ENCODE measurements at regions not wholly inside any gene's neighbourhood (a gene's known extent, or its start where the extent isn't known, plus 50 kb on each side); places are given as distances from the start of the nearest gene placed in this dataset.

GRCh38 chr12:38056701-38057689 lies 259.6 kb upstream of the ALG10B start:
- 78 to 96% methylated on average over 10 to 20 of the region's 25 CpGs for WGBS, 2 donors (ENCODE audit: low coverage in 1 of 2)
- ATAC-seq = no peak
- H3K4me3 ChIP-seq = no peak overlapping the region
- no peaks in the 10 kb centered on the region for H3K36me3 ChIP-seq
- TF ChIP-seq, protein P1, sequence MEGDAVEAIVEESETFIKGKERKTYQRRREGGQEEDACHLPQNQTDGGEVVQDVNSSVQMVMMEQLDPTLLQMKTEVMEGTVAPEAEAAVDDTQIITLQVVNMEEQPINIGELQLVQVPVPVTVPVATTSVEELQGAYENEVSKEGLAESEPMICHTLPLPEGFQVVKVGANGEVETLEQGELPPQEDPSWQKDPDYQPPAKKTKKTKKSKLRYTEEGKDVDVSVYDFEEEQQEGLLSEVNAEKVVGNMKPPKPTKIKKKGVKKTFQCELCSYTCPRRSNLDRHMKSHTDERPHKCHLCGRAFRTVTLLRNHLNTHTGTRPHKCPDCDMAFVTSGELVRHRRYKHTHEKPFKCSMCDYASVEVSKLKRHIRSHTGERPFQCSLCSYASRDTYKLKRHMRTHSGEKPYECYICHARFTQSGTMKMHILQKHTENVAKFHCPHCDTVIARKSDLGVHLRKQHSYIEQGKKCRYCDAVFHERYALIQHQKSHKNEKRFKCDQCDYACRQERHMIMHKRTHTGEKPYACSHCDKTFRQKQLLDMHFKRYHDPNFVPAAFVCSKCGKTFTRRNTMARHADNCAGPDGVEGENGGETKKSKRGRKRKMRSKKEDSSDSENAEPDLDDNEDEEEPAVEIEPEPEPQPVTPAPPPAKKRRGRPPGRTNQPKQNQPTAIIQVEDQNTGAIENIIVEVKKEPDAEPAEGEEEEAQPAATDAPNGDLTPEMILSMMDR (IDR thresholded peaks at IDR 0.05) = no peak
- TF ChIP-seq EP300 (IDR thresholded peaks at IDR 0.05) = no peak
- TF ChIP-seq POLR2AphosphoS5 (IDR thresholded peaks at IDR 0.05) = no peak
- no peak for TF ChIP-seq POLR2A (IDR thresholded peaks at IDR 0.05)
- H3K4me1 ChIP-seq = no peaks in the 10 kb centered on the region
- peaks cover 0 to 45% (median 0%) of the 10 kb centered on the region in 3 donors for H3K9me3 ChIP-seq
- no peak overlapping the region for H3K27ac ChIP-seq
- H3K27me3 ChIP-seq = no peaks in the 10 kb centered on the region

DNA sequence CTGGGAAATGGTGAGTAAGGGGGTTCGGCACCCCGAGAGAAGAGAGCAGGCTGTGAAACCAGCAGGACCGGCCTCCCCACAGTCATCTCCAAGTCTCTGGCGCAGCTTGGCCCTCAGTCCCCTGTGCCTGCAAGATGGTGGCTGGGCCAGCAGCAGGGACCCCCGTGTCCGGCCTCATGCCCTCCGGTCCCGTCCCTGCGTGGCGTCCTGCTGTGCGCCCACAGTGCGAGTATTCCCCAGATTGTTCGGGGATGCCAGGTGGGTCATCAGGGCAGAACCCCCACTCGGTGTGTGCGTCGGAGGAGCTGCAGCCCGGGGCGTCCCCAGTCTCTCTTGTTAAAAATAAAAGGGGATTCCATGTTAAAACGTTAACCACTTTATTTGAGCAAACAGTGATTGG lies 216.9 kb upstream of the ALG10B start:
- TF ChIP-seq POLR2AphosphoS5 (IDR thresholded peaks at IDR 0.05) (no peak), POLR2A (IDR thresholded peaks at IDR 0.05) (no peak), EP300 (IDR thresholded peaks at IDR 0.05) (no peak)
- TF ChIP-seq, protein P1 (IDR thresholded peaks at IDR 0.05) = no peak
- ATAC-seq = no peak
- Histone ChIP-seq H3K27me3 (no peaks in the 10 kb centered on the region), H3K27ac (no peak overlapping the region), H3K9me3 (peaks cover 0 to 22% (median 0%) of the 10 kb centered on the region in 3 donors), H3K36me3 (no peaks in the 10 kb centered on the region), H3K4me3 (no peak overlapping the region), H3K4me1 (no peaks in the 10 kb centered on the region)
- WGBS, 2 donors (ENCODE audit: low coverage in 1 of 2) = 100% methylated on average over 3 of the region's 19 CpGs; no CpG with 5 or more reads in 1 of the 2 donors

GRCh38 chr12:38101753-38102152 lies 214.8 kb upstream of the ALG10B start:
- Histone ChIP-seq H3K9me3 (peaks cover 0 to 22% (median 0%) of the 10 kb centered on the region in 3 donors), H3K36me3 (no peaks in the 10 kb centered on the region), H3K27me3 (no peaks in the 10 kb centered on the region), H3K4me3 (no peak overlapping the region), H3K4me1 (no peaks in the 10 kb centered on the region), H3K27ac (no peak overlapping the region)
- ATAC-seq = no peak
- WGBS, 2 donors (ENCODE audit: low coverage in 1 of 2) = 17 to 29% methylated on average over 2 of the region's 3 CpGs
- no peak for TF ChIP-seq EP300 (IDR thresholded peaks at IDR 0.05)
- TF ChIP-seq POLR2A (IDR thresholded peaks at IDR 0.05) = no peak
- TF ChIP-seq, protein P1 (IDR thresholded peaks at IDR 0.05) = no peak
- TF ChIP-seq POLR2AphosphoS5 (IDR thresholded peaks at IDR 0.05) = no peak

DNA sequence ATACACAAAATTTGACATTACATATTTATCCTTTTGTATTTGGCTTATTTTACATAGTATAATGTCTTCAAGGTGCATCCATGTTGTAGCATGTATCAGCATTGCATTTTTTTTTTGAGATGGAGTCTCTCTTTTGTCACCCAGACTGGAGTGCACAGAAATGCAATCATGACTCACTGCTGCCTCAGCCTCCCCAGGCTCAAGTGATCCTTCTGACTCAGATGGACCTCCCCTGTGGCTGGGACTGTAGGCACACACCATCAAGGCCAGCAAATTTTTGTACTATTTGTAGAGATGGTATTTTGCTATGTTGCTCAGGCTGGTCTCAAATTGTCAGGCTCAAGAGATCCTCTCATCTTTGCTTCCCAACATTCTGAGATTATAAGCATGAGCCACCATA lies 214.4 kb upstream of the ALG10B start:
- H3K36me3 ChIP-seq = no peaks in the 10 kb centered on the region
- H3K4me3 ChIP-seq = no peak overlapping the region
- ATAC-seq = no peak
- no peak overlapping the region for H3K27ac ChIP-seq
- H3K4me1 ChIP-seq = no peaks in the 10 kb centered on the region
- TF ChIP-seq POLR2A (IDR thresholded peaks at IDR 0.05) = no peak
- TF ChIP-seq, protein P1 (IDR thresholded peaks at IDR 0.05) = no peak
- TF ChIP-seq EP300 (IDR thresholded peaks at IDR 0.05) = no peak
- TF ChIP-seq POLR2AphosphoS5 (IDR thresholded peaks at IDR 0.05) = no peak
- no peaks in the 10 kb centered on the region for H3K27me3 ChIP-seq
- peaks cover 0 to 22% (median 0%) of the 10 kb centered on the region in 3 donors for H3K9me3 ChIP-seq

All from gastroesophageal sphincter (tissue), 4 donors.